Activated CD4-positive, alpha-beta T cell treated with anti-CD3 and anti-CD28 coated beads for 24 hours (primary cell): ENCODE measurements at regions not wholly inside any gene's neighbourhood (a gene's known extent, or its start where the extent isn't known, plus 50 kb on each side); places are given as distances from the start of the nearest gene placed in this dataset.

Source experiments
- DNase-seq, 2 donors: peaks; one replicate each; pipeline ENCODE4 v3.0.0-alpha.2; 2020; ENCODE audit warnings: low read depth in 2 of 2

- no peak for DNase-seq
These were observed 75.9 kb upstream of the RGS6 start for GRCh38 chr14:71856199-71856919.

- no peak for DNase-seq
These were observed 69.2 kb upstream of the RGS6 start for GRCh38 chr14:71863049-71863448.

- DNase-seq, result no peak
These were observed 68.5 kb upstream of the RGS6 start for GRCh38 chr14:71863766-71864165.
